Activated CD4-positive, alpha-beta T cell treated with anti-CD3 and anti-CD28 coated beads for 36 hours (primary cell): ENCODE measurements at regions not wholly inside any gene's neighbourhood (a gene's known extent, or its start where the extent isn't known, plus 50 kb on each side); places are given as distances from the start of the nearest gene placed in this dataset.

Experiments
- ATAC-seq: fragments of 200-7000 bp; cut with Tn5 transposase; one replicate; pipeline ENCODE4 v1.10.0; 2021; ENCODE audit warnings: mild to moderate bottlenecking, moderate library complexity
- CTCF ChIA-PET: fragments of 350-600 bp; sonication (Branson Sonifier 250); formaldehyde crosslinking; loops from one replicate; lab custom pipeline; 2021; ENCODE audit warnings: antibody characterized with exemption; lab: Charles Lee
- POLR2A ChIA-PET: fragments of 350-600 bp; sonication (Branson Sonifier 250); formaldehyde crosslinking; loops from one replicate; lab custom pipeline; 2021; ENCODE audit warnings: antibody characterized with exemption, inconsistent platforms; lab: Charles Lee
- DNase-seq: peaks from one replicate; pipeline ENCODE4 v3.0.0-alpha.2; 2020
- H3K27ac Mint-ChIP-seq: one replicate; pipeline ENCODE4 v1.8.0; 2021; ENCODE audit warnings: mixed read lengths
- H3K27me3 Mint-ChIP-seq: one replicate; pipeline ENCODE4 v1.8.0; 2021; ENCODE audit warnings: mixed read lengths
- H3K36me3 Mint-ChIP-seq: one replicate; pipeline ENCODE4 v1.8.0; 2021; ENCODE audit warnings: low read depth, mixed read lengths
- H3K4me1 Mint-ChIP-seq: one replicate; pipeline ENCODE4 v1.8.0; 2021; ENCODE audit warnings: mixed read lengths
- H3K4me3 Mint-ChIP-seq: one replicate; pipeline ENCODE4 v1.8.0; 2021; ENCODE audit warnings: mild to moderate bottlenecking, moderate library complexity, mixed read lengths
- H3K9me3 Mint-ChIP-seq: one replicate; pipeline ENCODE4 v1.8.0; 2021; ENCODE audit warnings: low read depth, mixed read lengths
- intact Hi-C, 2 experiments: fragments of 100-400 bp; cut with DNase I in 1 of 2; cut with micrococcal nuclease in 1 of 2; formaldehyde crosslinking; loops; one replicate each; pipeline versions ENCODE4 v1.14.2 to v1.15.1; 2022 to 2024; cut with DNase I, micrococcal nuclease

DNA sequence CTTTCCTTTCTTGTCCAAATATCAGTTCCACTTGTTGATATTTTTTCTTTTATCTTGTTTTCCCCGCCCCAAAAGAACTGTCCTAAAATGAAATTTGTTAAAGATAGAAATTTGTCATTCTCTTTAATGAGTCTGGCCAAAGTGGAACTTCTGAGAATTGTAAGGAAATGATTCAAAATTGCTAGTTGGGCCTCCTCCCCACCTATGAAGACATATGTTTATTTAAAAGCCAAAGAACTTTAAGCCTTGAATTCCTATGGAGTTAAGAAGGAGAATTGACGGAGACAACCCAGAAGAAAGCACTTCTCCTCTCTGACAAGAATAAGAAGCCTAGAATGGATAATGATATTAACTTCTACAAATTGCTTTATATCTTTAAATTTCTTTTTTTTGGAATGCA is 59.1 kb upstream of the ALDH1A1 start:
- peaks cover 15% of the 10 kb centered on the region for H3K27me3 Mint-ChIP-seq
- H3K9me3 Mint-ChIP-seq = no peaks in the 10 kb centered on the region
- H3K27ac Mint-ChIP-seq = no peak overlapping the region
- no peak for DNase-seq
- ChIA-PET CTCF (no interaction called here), POLR2A (no interaction called here)
- ATAC-seq = no peak
- H3K36me3 Mint-ChIP-seq = no peaks in the 10 kb centered on the region
- no peaks in the 10 kb centered on the region for H3K4me1 Mint-ChIP-seq
- no peak overlapping the region for H3K4me3 Mint-ChIP-seq
- intact Hi-C loops = no loop called here

DNA sequence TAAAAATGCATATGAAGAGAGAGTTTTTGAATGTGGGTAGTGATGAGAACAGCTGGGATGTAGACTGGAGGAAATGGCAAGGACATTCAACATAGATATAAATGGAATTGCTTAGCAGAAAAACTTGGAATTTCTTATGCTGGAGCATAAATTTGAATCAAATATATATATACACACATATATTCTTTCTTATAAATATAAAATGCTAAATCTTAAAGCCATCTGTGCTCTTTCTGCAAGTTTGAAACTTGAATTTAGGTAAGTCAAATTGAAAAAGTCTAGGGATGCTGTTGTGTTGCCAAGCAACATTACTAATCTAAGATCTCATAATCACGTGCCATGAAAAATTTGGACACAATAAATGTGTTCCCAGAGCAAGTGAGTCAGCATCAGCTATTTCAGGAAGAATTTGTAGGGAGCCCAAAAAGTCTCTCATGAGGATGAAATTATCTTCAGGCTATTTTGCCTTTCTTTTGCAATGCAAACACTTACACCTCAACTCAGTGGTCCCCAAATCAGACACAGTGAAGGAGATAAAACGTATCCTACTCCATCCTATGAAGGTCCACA is 58.4 kb upstream of the ALDH1A1 start:
- Mint-ChIP-seq H3K4me1 (no peaks in the 10 kb centered on the region), H3K27me3 (peaks cover 14% of the 10 kb centered on the region), H3K27ac (no peak overlapping the region), H3K4me3 (no peak overlapping the region), H3K9me3 (no peaks in the 10 kb centered on the region), H3K36me3 (no peaks in the 10 kb centered on the region)
- POLR2A ChIA-PET = no interaction called here
- intact Hi-C loops = no loop called here
- DNase-seq (no peak), ATAC-seq (no peak)
- CTCF ChIA-PET = no interaction called here

GRCh38 chr9:73009649-73010288 is 56.9 kb upstream of the ALDH1A1 start:
- ChIA-PET CTCF (no interaction called here), POLR2A (no interaction called here)
- H3K9me3 Mint-ChIP-seq = no peaks in the 10 kb centered on the region
- DNase-seq = no peak
- ATAC-seq = no peak
- no peak overlapping the region for H3K27ac Mint-ChIP-seq
- H3K4me3 Mint-ChIP-seq = no peak overlapping the region
- H3K27me3 Mint-ChIP-seq = peaks cover 18% of the 10 kb centered on the region
- intact Hi-C loops = no loop called here
- H3K4me1 Mint-ChIP-seq = no peaks in the 10 kb centered on the region
- no peaks in the 10 kb centered on the region for H3K36me3 Mint-ChIP-seq

GRCh38 chr9:73007966-73008672 is 55.3 kb upstream of the ALDH1A1 start:
- ATAC-seq (no peak), DNase-seq (no peak)
- peaks cover 16% of the 10 kb centered on the region for H3K27me3 Mint-ChIP-seq
- intact Hi-C loops = no loop called here
- H3K4me3 Mint-ChIP-seq = no peak overlapping the region
- POLR2A ChIA-PET = no interaction called here
- no peak overlapping the region for H3K27ac Mint-ChIP-seq
- H3K9me3 Mint-ChIP-seq = no peaks in the 10 kb centered on the region
- no peaks in the 10 kb centered on the region for H3K36me3 Mint-ChIP-seq
- CTCF ChIA-PET = interaction anchor here (0.8 to 1.3 kb wide), 4 partner anchors 8 to 379 kb away, joined by 3 to 5 read pairs (median 3); no protein-coding TSS in a partner anchor
- no peaks in the 10 kb centered on the region for H3K4me1 Mint-ChIP-seq

- H3K27me3 Mint-ChIP-seq = peaks cover 16% of the 10 kb centered on the region
- no peaks in the 10 kb centered on the region for H3K9me3 Mint-ChIP-seq
- no peaks in the 10 kb centered on the region for H3K4me1 Mint-ChIP-seq
- no peak for ATAC-seq
- DNase-seq = no peak
- no peak overlapping the region for H3K4me3 Mint-ChIP-seq
- intact Hi-C loops = no loop called here
- CTCF ChIA-PET = no interaction called here
- H3K36me3 Mint-ChIP-seq = no peaks in the 10 kb centered on the region
- POLR2A ChIA-PET = no interaction called here
- H3K27ac Mint-ChIP-seq = no peak overlapping the region
Measured at GRCh38 chr9:73006986-73007385, 54.1 kb upstream of the ALDH1A1 start.
